GM21423 (cell line): ENCODE measurements at regions not wholly inside any gene's neighbourhood (a gene's known extent, or its start where the extent isn't known, plus 50 kb on each side); places are given as distances from the start of the nearest gene placed in this dataset.

Source experiments
- ATAC-seq: cut with Tn5 transposase; IDR thresholded peaks from one replicate; pipeline ENCODE4 v1.9.1; 2021; ENCODE audit warnings: mild to moderate bottlenecking, moderate library complexity; ENCODE audit not compliant: unreplicated experiment

DNA sequence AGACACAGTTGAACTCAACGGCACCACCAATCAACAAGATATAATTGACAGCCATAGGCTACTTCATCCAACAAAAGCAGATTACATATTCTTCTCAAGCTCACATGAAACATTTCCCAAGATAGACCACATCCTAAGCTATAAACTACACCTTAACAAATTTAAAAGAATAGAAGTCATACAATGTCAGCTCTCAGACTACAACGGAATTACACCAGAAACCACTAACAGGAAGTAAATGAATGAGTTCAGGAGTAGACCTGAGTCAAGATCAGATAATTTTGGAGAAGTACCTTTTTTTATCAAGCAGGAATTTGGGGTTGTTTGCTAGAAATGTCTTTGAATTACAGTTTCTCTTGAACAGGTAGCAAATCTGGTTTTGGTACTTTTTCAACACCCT is 237.8 kb downstream of the TBX18 start:
- no peak for ATAC-seq

DNA sequence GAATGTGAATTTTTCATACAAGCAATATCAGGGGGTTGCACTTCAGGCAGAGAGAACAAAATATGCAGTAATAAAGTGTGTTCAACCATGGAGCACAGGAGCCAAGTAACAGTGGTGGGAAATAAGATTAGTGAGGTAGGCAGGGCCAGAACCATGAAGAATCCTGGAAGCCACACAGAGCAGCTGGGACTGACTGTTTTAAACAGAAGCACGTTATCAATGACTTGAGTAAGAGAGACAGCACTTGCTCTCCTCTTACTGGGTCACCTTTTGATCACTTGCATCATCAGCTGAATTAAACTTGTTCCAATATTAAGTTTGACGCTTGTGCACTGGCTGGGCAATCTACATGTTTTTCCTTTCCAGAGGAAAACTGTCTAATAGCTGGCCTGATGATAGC is 238.5 kb downstream of the TBX18 start:
- no peak for ATAC-seq

DNA sequence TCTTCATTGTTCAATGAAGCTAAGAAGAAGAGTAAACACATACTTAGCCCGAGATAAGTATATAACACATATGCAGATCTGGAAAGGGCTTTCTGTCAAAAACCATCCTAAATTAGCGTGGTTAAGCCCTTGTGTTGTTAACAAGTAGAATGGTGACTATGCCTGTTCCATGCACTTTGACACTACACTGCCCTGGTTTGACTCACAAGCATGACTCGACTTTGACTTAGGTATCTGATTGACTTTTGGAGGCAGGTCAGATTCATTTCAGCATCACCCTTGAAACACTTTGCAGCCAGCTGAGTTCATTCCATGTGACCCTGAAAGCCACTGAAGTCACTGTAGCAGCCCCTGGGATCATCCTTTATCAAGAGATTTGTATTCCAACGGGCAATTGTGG is 239.8 kb downstream of the TBX18 start:
- no peak for ATAC-seq

DNA sequence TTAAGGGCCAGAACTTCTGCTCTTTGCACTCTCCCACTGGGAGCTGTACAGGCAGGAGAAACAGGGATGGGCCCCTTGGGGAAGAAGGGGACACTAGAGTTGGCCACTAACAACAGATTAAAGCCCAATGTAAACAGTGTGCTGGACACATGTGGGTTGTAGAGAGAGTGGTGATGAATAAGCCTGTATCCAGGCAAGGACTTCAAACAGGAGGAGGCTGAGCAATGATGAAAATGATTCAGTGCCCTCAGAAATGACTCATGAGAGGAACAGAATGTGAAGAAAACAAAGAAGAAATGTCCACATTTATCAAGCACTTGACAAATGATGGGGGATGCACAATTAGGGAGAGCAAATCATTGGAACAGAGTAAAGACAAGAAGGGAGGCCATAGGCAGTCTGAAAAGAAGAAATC is 242.3 kb downstream of the TBX18 start:
- no peak for ATAC-seq

DNA sequence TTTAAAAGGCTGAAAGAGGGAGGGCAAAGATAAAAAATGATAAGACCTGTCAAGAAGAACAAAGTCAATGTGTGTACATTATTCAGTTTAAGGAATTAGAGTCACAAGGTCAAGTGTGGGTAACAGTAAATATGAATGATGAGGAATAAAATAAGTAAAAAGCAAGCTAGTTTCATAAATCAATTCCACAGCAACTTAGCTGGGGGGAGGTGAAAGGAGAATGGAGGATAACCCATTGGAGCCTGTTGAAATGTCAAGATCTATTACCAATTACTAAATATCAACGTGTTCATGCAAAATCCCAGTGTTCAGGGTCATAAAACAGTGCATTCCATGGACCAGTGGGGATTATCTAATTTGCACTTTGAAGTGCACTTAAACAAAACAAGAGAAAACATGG is 242.9 kb downstream of the TBX18 start:
- ATAC-seq: no peak

DNA sequence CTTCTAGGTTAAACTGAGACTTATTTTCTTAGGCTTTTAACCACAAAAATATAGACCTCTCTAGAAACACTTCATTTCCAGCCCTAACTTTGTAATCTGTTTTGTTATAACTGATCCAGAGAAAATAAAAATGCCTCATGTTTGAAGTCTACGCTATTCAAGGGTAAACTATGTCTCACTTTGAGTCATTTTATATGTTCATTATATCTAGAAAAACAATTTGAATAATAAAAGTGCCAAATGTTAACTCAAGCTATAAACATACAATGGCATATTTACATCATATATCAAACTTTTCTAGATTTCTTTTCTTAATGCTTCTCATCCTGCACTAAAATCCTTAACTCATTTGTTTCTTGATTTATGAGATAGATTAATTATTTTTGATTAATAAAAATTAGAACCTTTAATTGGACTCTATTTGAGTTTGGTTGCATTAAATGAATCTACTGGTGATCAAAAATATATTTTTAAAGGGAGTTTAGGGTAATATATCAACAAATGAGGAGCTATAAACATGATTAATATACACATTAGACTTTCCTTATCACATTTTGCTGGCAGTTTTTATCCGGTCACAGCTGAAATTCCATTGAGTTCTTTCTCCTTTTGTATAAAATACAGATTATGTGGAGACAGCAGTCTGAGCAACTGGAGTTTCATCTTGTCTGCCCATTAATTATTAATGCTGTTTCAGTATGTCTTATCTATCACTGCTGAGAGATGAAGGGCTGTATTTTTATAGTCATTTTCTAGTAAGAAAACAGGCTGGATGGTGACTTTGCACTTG is 246.5 kb downstream of the TBX18 start:
- ATAC-seq: no peak

DNA sequence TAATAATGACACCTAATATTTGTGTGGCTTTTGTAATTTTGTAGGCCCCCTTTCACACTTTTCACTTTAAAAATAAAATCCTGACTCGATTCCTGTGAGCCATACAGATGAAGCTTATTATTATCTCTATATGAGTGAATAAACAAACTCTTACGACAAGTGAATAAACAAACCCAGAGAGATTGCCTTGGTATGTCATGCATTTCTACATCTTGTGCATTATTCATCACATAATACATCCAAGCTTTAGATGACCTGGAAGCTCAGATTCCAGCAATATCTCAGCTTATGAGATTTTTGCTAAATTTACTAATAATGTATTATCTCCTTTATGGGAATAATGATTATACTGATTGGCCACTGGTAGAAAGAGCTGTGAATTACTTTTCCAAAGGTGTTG is 248.2 kb downstream of the TBX18 start:
- no peak for ATAC-seq

DNA sequence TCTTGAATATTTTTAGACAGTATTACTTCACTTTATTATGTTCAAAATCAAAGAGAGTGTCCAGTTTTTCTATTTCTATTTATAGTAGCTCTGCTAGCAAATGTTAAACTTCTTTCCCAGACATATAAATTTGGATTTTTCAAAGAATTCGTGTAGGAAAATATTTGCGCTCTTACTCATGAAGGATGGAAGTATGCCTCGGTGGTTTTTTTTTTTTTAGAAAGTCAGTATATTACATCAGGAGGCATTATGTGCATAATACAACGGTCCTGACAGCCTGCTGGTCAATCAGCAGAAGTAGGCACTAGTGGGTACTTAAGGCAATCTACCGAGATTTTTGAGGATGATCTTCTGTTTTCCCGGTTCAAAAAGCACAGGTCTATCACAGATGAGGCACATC is 249.3 kb downstream of the TBX18 start:
- no peak for ATAC-seq

DNA sequence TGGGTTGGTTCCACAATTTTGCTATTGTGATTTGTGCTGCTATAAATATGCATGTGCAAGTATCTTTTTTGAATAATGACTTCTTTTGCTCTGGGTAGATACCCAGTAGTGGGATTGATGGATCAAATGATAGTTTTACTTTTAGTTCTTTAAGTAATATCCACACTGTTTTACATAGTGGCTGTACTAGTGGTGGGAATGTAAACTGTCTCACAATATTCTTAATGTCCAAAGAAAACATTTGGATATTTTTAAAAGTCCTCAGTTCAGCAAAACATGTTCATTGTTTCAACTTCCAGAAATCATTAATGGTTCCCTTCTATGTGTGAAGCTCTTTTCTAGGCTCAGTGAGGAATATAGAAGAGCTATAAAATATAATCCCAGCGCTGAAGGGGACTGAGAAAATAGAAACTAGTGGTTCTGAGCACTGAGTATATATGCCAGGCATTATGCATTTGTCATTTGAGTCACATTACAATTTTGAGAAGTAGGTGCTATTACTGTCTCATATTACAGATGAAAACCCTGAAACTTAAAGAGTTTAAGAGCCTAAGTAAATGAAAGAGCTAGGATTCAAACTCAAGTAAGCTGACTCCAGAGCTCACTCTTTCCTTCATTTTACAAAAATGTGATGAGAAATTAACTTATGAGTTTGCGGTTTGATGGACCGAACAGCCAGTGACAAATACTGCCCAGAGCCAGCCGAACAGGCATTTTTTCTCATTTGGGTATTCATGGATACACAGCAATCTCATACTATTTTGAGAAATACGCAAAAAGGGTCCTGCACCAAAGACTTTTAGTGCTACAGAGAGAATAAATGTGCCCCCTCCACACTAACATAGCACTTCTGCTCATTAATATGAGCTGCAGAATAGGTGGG is 250.1 kb downstream of the TBX18 start:
- no peak for ATAC-seq

DNA sequence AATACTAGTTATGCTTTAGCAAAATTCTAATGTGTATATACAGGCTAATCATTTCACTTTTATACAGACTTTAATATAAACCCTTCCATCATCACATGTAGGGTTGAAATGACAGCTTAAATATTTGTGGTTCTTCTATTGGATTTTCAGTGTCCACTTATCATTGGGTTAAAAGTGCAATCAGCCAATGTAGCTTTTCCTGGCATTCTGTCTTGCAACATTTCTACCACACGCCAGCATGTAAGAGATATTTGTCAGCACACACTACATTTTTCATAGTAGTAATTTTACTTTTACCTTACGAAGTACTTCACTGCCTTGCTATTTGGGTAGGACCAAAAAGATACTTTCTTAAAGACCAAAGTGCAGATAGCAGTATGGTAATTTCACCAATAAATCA is 252.0 kb downstream of the TBX18 start:
- ATAC-seq: no peak

DNA sequence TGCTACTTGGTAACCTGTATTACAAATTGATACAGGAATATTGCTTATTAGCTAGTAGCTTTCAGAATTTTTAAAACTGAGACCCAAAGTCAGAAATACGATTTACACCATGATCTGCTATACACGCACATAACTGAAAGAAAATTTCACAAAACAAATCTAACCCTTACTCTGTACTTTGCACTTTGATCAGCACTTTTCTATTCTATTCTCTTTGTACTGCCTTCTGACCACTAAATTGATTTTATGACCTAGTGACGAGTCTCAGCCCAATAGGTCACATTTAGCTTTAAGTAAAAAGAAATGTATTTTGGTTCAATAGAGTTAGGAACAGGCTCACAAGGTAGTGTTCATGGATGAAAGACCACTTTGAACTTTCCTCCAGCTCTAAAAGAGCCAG is 252.5 kb downstream of the TBX18 start:
- ATAC-seq: no peak

DNA sequence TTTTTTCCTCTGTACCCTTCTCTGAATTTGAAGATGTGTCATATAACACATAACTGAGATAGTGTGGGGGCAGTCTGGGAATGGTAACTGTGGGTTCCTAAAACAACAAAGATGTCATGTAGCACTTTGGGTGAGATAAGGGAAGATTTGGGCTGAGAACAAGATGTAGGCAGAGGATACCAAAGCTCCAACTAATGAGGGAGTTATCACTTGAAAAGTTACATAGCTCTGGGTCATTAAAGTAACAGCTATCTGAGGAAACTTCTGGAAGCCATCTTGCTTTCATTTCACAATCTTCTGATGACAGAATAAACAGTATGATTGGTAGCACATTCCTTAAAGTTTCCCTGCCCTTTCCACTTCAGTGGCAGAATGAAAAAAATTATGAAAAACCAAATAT is 255.4 kb downstream of the TBX18 start:
- ATAC-seq: no peak

DNA sequence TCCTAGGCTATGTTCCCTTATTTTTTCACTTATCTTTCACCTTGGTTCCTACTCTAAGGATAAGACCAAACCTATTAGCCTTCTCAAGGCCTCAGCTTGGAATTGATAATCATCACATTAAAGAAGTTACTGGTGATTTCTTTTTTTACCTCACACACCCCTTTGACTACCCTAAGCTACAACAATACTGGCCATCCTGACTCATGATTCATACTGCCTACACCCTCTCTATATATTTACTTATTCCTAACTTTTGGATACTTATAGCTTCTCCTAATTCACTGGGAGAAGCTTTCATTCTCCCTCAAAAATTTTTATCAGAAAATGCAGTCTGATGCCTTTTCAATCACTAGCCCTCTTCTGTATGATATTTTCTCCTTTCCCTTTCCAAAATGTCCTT is 256.1 kb downstream of the TBX18 start:
- ATAC-seq: no peak

DNA sequence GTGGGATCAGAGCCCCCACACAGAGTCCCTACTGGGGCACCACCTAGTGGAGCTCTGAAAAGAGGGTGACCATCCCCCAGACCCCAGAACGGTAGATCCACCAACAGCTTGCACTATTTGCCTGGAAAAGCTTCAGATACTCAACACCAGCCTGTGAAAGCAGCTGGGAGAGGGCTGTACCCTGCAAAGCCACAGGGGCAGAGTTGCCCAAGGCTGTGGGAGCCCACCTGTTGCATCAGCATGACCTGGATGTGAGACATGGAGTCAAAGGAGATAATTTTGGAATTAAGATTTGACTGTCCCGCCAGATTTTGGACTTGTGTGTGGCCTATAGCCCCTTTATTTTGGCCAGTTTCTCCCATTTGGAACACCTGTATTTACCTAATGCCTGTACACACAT is 260.4 kb downstream of the TBX18 start:
- no peak for ATAC-seq

DNA sequence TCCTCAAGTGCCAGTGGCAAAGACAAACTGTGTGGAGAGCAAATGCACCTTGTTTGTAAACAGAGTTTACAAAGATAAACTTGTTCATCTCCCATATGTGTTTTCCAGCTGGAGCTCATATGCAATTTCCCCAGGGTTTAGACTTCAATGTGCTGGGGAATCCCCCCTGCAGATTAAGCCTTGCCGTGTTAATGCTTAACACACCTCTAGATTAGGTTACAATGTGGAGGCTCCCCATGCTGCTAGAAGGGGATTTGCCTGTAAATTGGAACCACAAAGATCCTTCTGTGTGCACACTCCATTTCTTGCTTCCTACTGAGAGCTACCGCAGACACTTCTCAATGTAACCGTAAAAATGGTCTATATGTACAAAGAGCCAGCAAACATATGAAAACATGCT is 263.1 kb downstream of the TBX18 start:
- no peak for ATAC-seq

DNA sequence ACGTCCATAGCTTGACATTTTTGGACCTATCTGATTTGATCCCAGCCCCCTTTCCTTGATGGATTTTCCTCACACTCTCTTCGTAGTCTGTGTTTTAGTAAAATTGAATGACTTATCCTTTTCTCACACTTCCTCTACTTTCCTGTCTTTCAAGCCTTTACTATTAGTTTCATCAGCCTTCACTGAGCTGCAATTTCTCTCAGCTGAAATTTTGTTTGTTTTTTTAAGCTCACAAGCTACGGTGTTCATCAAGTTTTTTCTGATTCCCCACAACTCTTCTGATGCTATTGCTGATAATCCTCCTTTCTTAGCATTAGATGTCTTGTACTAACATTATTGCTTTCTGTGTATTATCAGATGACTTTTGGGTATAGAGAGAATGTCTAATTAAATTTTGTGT is 263.7 kb downstream of the TBX18 start:
- ATAC-seq: no peak

DNA sequence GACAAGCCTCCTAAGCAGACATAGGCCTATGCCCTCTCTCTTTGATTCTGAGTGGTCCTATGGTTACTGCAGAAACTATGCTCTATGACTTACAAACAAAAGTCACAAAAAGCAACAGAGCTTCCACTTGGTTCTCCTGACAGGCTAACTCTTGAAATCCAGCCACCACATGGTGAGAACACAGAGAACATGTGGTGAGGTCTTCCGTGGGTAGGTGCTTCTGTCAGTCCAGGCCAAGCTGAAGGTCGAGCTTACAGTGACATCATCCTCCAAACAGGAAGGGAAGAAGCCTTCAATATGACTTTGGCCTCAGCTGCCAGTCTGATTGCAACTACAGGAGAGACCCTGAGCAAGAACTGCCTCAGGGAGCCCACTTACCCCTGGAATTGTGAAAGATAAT is 265.5 kb downstream of the TBX18 start:
- ATAC-seq: no peak

DNA sequence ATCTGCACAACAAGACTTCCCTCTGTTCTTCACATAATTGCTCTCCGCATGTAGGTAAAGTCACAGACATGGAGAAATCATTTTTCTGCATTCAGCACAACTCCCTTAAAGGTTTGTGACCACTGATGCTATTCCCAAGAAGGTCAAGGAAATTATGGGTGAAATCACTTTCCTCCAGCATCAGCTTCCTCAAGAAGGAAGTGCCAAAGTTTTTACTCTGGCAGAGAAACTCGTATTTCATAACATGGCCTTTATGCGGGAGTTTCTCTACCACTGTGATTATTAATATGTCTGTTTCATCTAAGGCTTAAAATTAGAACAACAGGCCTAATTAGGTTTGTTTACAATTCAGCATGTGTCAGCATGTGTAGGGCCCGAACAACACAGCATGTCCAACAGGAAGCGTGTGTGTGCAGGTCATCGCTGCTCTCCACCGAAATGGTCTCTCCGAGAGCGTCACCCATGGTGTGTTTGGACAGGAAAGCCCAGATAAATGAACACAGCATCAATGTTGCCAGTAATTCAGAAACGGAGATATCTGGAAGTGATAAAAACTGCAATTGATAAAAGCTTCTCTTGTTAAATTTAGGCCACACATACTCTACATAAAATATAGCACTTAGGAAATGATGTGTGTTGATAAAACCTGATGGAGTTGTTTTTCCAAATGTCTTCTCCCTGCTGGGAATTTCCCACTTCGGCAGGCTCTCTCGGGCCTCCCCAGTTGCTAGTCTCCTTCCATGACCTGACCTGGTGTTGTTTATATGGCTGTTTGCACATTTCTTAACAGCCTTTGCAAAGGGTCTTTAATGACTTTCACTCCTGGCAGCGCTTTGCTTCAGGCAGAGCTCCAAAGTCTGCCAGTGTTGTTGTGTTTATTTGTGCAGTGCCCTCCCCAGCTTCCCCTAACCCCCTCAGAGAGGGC is 265.1 kb upstream of the CEP162 start:
- ATAC-seq: no peak

DNA sequence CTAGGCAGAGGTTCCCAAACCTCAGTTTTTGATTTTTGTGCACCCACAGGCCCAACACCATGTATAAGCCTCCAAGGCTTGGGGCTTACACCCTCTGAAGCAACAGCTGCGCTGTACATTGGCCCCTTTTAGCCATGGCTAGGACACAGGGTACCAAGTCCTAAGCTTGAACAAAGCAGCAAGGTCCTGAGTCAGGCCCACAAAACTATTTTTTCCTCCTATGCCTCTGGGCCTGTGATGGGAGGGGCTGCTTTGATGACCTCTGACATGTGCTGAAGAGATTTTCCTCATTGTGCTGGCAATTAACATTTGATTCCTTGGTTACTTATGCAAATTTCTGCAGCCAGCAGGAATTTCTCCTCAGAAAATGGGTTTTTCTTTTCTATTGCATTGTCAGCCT is 262.2 kb upstream of the CEP162 start:
- ATAC-seq: no peak

DNA sequence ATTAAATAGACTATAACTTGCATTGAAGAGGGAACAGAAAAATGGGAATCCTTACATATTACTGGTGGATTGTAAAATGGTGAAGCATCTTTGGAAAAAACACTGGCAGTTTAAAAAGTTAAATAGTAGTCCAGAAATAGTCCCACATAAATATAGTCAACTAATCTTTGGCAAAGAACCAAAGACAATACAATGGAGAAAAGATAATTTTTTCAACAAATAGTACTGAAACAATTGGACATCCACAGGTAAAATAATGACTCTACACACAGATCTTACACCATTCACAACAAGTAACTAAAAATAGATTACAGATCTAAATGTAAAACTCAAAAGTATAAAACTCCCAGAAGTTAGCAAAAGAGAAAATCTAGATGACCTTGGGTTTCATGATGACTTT is 259.1 kb upstream of the CEP162 start:
- ATAC-seq: no peak

DNA sequence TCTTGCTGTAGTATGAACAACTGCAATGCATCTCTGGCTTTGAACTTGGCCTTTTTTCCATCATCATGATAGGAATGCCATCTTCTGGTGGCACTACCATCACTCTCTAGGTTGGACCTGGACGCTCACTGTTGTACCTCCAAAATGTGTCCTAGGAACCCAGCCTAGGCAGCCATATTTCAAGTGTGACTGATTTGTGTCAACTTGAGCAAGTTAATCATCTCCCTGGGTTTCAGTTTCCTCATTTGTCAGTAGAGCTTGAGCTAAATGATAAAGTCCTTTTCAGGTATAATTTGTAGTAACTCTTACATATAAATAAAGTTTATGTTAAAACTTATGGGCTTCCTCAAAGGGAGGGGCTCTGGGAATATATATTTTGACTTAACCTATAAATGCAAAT is 241.7 kb upstream of the CEP162 start:
- ATAC-seq: no peak
